HG03159 (cell line): ENCODE measurements at regions not wholly inside any gene's neighbourhood (a gene's known extent, or its start where the extent isn't known, plus 50 kb on each side); places are given as distances from the start of the nearest gene placed in this dataset.

Experiments
- ATAC-seq: cut with Tn5 transposase; IDR thresholded peaks from one replicate; pipeline ENCODE4 v1.9.1; 2021; ENCODE audit warnings: mild to moderate bottlenecking, moderate library complexity; ENCODE audit not compliant: unreplicated experiment

- no peak for ATAC-seq
Measured at GRCh38 chr13:67351114-67351513, 121.0 kb upstream of the PCDH9 start.

GRCh38 chr13:67343777-67344176 is 113.6 kb upstream of the PCDH9 start:
- no peak for ATAC-seq

- no peak for ATAC-seq
Measured at GRCh38 chr13:67341406-67341805, 111.3 kb upstream of the PCDH9 start.

GRCh38 chr13:67330149-67330548 is 100.0 kb upstream of the PCDH9 start:
- ATAC-seq: no peak

- ATAC-seq: no peak
Measured at GRCh38 chr13:67328895-67329294, 98.8 kb upstream of the PCDH9 start.

GRCh38 chr13:67318860-67319259 is 88.7 kb upstream of the PCDH9 start:
- no peak for ATAC-seq

GRCh38 chr13:67318398-67318797 is 88.3 kb upstream of the PCDH9 start:
- no peak for ATAC-seq

- ATAC-seq: no peak
Measured at GRCh38 chr13:67314405-67314804, 84.3 kb upstream of the PCDH9 start.

- no peak for ATAC-seq
Measured at GRCh38 chr13:67308004-67308772, 78.1 kb upstream of the PCDH9 start.

GRCh38 chr13:67306742-67307141 is 76.6 kb upstream of the PCDH9 start:
- no peak for ATAC-seq

- no peak for ATAC-seq
Measured at GRCh38 chr13:67303661-67304333, 73.7 kb upstream of the PCDH9 start.

GRCh38 chr13:67299751-67300150 is 69.6 kb upstream of the PCDH9 start:
- ATAC-seq: no peak

- no peak for ATAC-seq
Measured at GRCh38 chr13:67299072-67299635, 69.0 kb upstream of the PCDH9 start.

GRCh38 chr13:67298297-67298696 is 68.2 kb upstream of the PCDH9 start:
- ATAC-seq: no peak

- no peak for ATAC-seq
Measured at GRCh38 chr13:67296511-67296910, 66.4 kb upstream of the PCDH9 start.

- no peak for ATAC-seq
Measured at GRCh38 chr13:67292886-67293285, 62.8 kb upstream of the PCDH9 start.

GRCh38 chr13:67285611-67286010 is 55.5 kb upstream of the PCDH9 start:
- ATAC-seq: no peak

- no peak for ATAC-seq
Measured at GRCh38 chr13:67283637-67284036, 53.5 kb upstream of the PCDH9 start.

GRCh38 chr13:67281466-67281865 is 51.3 kb upstream of the PCDH9 start:
- no peak for ATAC-seq
